Stomach (tissue), 4 donors: ENCODE measurements at regions not wholly inside any gene's neighbourhood (a gene's known extent, or its start where the extent isn't known, plus 50 kb on each side); places are given as distances from the start of the nearest gene placed in this dataset.

Experiments used
- CTCF ChIP-seq, 7 experiments: fragments of 450-650 bp in 4 of 7; fragments of 200-600 bp in 3 of 7; sonication (generic) in 3 of 7; IDR thresholded peaks; one replicate each; pipeline ENCODE4 v1.5.1; 2016 to 2019; ENCODE audit warnings: antibody characterized with exemption in 7 of 7, control low read depth in 2 of 7, mild to moderate bottlenecking in 1 of 7
- POLR2AphosphoS5 ChIP-seq, 3 donors: sonication (generic); formaldehyde crosslinking; IDR thresholded peaks; one replicate each; pipeline ENCODE4 v1.6.1; 2016; ENCODE audit warnings: antibody characterized with exemption in 3 of 3

GRCh38 chr11:64501500-64502427 is 54.0 kb upstream of the SLC22A11 start:
- TF ChIP-seq CTCF (IDR thresholded peaks at IDR 0.05) (no peak), POLR2AphosphoS5 (IDR thresholded peaks at IDR 0.05) (no peak)
